Thyroid gland (tissue), 4 donors: ENCODE measurements at regions not wholly inside any gene's neighbourhood (a gene's known extent, or its start where the extent isn't known, plus 50 kb on each side); places are given as distances from the start of the nearest gene placed in this dataset.

Experiments
- DNase-seq, 2 donors: peaks; one replicate each; pipeline ENCODE4 v3.0.0-alpha.2; 2019
- H3K27ac ChIP-seq, 3 donors: fragments of 200-600 bp; sonication (generic); 1 replicate in 2 of 3; 2 replicates in 1 of 3; pipeline ENCODE4 v1.5.1; 2016 to 2019; ENCODE audit warnings: mild to moderate bottlenecking in 1 of 3, moderate library complexity in 1 of 3
- H3K27me3 ChIP-seq: fragments of 200-600 bp; sonication (generic); one replicate; pipeline ENCODE4 v1.5.1; 2019
- H3K36me3 ChIP-seq, 2 donors: fragments of 200-600 bp; sonication (generic); one replicate each; pipeline ENCODE4 v1.5.1; 2016 to 2019
- H3K4me1 ChIP-seq, 2 donors: fragments of 200-600 bp; sonication (generic); one replicate each; pipeline ENCODE4 v1.5.1; 2017 to 2019
- H3K4me3 ChIP-seq, 3 donors: fragments of 200-600 bp; sonication (generic); replicated peaks in 1 of 3; 1 replicate in 2 of 3; 2 replicates in 1 of 3; pipeline ENCODE4 v1.5.1; 2016; ENCODE audit warnings: mild to moderate bottlenecking in 1 of 3
- H3K9me3 ChIP-seq: fragments of 200-600 bp; sonication (generic); one replicate; pipeline ENCODE4 v1.5.1; 2017
- CTCF ChIP-seq, 6 experiments: fragments of 200-600 bp in 3 of 6; fragments of 450-650 bp in 3 of 6; sonication (generic) in 3 of 6; IDR thresholded peaks; one replicate each; pipeline ENCODE4 v1.5.1; 2016 to 2019; ENCODE audit warnings: antibody characterized with exemption in 6 of 6, mild to moderate bottlenecking in 2 of 6, inconsistent platforms in 1 of 6, moderate library complexity in 1 of 6
- POLR2A ChIP-seq, 2 donors: fragments of 450-650 bp; IDR thresholded peaks; one replicate each; pipeline ENCODE4 v1.6.1; 2017; ENCODE audit warnings: antibody characterized with exemption in 2 of 2, mild to moderate bottlenecking in 2 of 2, moderate library complexity in 1 of 2
- WGBS, 2 donors: methylation state at CpG; one replicate each; pipeline ENCODE4 v1.1.5; 2017; 5-methylcytosine and 5-hydroxymethylcytosine counted together
- intact Hi-C: fragments of 100-400 bp; cut with DNase I; formaldehyde crosslinking; loops from one replicate; pipeline ENCODE4 v1.15.1; 2023

- intact Hi-C loops, result no loop called here
- Histone ChIP-seq H3K4me3 (no peak overlapping the region), H3K4me1 (no peaks in the 10 kb centered on the region)
These were observed 283.2 kb upstream of the CPEB2 start for GRCh38 chr4:14719053-14719452.

GRCh38 chr4:14726441-14726840 lies 275.8 kb upstream of the CPEB2 start:
- H3K9me3 ChIP-seq, result no peaks in the 10 kb centered on the region
- H3K4me1 ChIP-seq, result no peaks in the 10 kb centered on the region
- TF ChIP-seq CTCF (IDR thresholded peaks at IDR 0.05), result no peak
- TF ChIP-seq POLR2A (IDR thresholded peaks at IDR 0.05), result no peak
- intact Hi-C loops, result no loop called here
- no peaks in the 10 kb centered on the region for H3K36me3 ChIP-seq
- H3K27me3 ChIP-seq, result no peaks in the 10 kb centered on the region
- WGBS, 2 donors, result 54% methylated on average over 3 of the region's 3 CpGs
- H3K4me3 ChIP-seq, result no peak overlapping the region
- DNase-seq, result no peak
- no peak overlapping the region for H3K27ac ChIP-seq

More at GRCh38 chr4:14719053-14719452, 283.2 kb upstream of the CPEB2 start:
- no peak for DNase-seq
- 37 to 53% methylated on average over 3 of the region's 3 CpGs for WGBS, 2 donors
- no peak for TF ChIP-seq POLR2A (IDR thresholded peaks at IDR 0.05)
- TF ChIP-seq CTCF (IDR thresholded peaks at IDR 0.05), result no peak
- no peak overlapping the region for H3K27ac ChIP-seq
- no peaks in the 10 kb centered on the region for H3K36me3 ChIP-seq
- no peaks in the 10 kb centered on the region for H3K9me3 ChIP-seq
- H3K27me3 ChIP-seq, result no peaks in the 10 kb centered on the region

GRCh38 chr4:14726877-14727361 lies 275.4 kb upstream of the CPEB2 start:
- TF ChIP-seq CTCF (IDR thresholded peaks at IDR 0.05) (no peak), POLR2A (IDR thresholded peaks at IDR 0.05) (no peak)
- intact Hi-C loops, result no loop called here
- Histone ChIP-seq H3K4me3 (no peak overlapping the region), H3K27ac (no peak overlapping the region), H3K27me3 (no peaks in the 10 kb centered on the region), H3K4me1 (no peaks in the 10 kb centered on the region), H3K9me3 (no peaks in the 10 kb centered on the region), H3K36me3 (no peaks in the 10 kb centered on the region)
- 68 to 77% methylated on average over 4 of the region's 4 CpGs for WGBS, 2 donors
- no peak for DNase-seq

GRCh38 chr4:14729282-14730000 lies 272.8 kb upstream of the CPEB2 start:
- no peak overlapping the region for H3K27ac ChIP-seq
- no peaks in the 10 kb centered on the region for H3K4me1 ChIP-seq
- intact Hi-C loops, result no loop called here
- TF ChIP-seq CTCF (IDR thresholded peaks at IDR 0.05), result no peak
- TF ChIP-seq POLR2A (IDR thresholded peaks at IDR 0.05), result no peak
- H3K36me3 ChIP-seq, result no peaks in the 10 kb centered on the region
- H3K9me3 ChIP-seq, result no peaks in the 10 kb centered on the region
- H3K27me3 ChIP-seq, result no peaks in the 10 kb centered on the region
- no peak overlapping the region for H3K4me3 ChIP-seq
- DNase-seq, result no peak

- intact Hi-C loops, result no loop called here
- TF ChIP-seq POLR2A (IDR thresholded peaks at IDR 0.05) (no peak), CTCF (IDR thresholded peaks at IDR 0.05) (no peak)
- H3K4me1 ChIP-seq, result no peaks in the 10 kb centered on the region
- no peaks in the 10 kb centered on the region for H3K9me3 ChIP-seq
- no peak for DNase-seq
- 83 to 92% methylated on average over 1 of the region's 1 CpG for WGBS, 2 donors
- H3K27me3 ChIP-seq, result no peaks in the 10 kb centered on the region
- H3K4me3 ChIP-seq, result no peak overlapping the region
- H3K36me3 ChIP-seq, result no peaks in the 10 kb centered on the region
- H3K27ac ChIP-seq, result no peak overlapping the region
These were observed 260.2 kb upstream of the CPEB2 start for GRCh38 chr4:14742054-14742453.
